GM11168 (cell line): ENCODE measurements at regions not wholly inside any gene's neighbourhood (a gene's known extent, or its start where the extent isn't known, plus 50 kb on each side); places are given as distances from the start of the nearest gene placed in this dataset.

Experiments
- in situ Hi-C: fragments of 300-500 bp; cut with MboI; formaldehyde crosslinking; loops from one replicate; pipeline ENCODE4 v1.12.0; 2022; ENCODE audit warnings: low sequenced_read_pairs; ENCODE audit not compliant: unreplicated experiment

GRCh38 chr5:117013280-117013877, 438.8 kb upstream of the SEMA6A start:
- in situ Hi-C loops = no loop called here

GRCh38 chr5:117010574-117010973, 436.0 kb upstream of the SEMA6A start:
- in situ Hi-C loops = no loop called here

DNA sequence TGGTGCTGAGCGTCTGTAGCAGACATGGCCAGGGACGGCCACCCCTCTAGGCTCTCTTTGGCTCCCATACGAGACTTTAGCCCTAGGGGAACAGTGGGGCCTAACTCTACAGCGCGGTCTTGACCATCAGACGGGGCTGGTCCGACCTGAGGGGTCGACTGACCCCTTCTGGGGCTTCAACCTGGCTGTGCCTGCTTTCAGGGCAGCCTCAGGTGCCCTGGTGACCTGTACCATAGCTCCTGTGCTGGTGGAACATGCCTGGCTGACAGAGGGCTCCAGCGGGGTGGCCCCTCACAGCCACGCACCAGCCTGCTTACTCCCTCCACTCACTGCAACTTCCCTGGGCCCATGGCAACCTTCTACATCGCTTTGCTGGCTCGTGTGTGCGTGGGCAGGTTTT, 423.4 kb upstream of the SEMA6A start:
- in situ Hi-C loops = no loop called here

DNA sequence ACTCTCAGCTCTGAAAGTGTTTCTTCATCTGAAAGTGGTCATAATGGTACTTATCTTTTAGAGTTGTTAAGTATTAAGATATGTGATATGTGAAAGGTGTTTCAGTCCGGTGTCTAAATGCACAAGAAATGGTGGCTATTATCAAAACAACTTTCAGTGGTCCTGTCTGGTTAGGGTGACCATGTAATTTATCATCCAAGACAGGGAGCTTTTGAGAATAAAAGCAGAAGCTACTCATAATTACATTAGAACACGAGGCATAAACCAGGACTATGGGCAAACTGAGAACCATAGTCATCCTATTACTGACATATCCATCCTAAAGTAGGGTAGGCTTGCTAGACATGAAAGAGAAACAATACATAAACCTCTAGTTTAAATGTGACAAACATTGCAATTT, 418.1 kb upstream of the SEMA6A start:
- in situ Hi-C loops = no loop called here

GRCh38 chr5:116989995-116990394, 415.4 kb upstream of the SEMA6A start:
- in situ Hi-C loops = no loop called here

- in situ Hi-C loops = no loop called here
These were observed 407.4 kb upstream of the SEMA6A start for GRCh38 chr5:116982035-116982434.

GRCh38 chr5:116980581-116980980, 406.0 kb upstream of the SEMA6A start:
- in situ Hi-C loops = no loop called here

- in situ Hi-C loops = no loop called here
These were observed 402.1 kb upstream of the SEMA6A start for GRCh38 chr5:116976767-116977166.

- in situ Hi-C loops = no loop called here
These were observed 396.5 kb upstream of the SEMA6A start for GRCh38 chr5:116971131-116971530.

DNA sequence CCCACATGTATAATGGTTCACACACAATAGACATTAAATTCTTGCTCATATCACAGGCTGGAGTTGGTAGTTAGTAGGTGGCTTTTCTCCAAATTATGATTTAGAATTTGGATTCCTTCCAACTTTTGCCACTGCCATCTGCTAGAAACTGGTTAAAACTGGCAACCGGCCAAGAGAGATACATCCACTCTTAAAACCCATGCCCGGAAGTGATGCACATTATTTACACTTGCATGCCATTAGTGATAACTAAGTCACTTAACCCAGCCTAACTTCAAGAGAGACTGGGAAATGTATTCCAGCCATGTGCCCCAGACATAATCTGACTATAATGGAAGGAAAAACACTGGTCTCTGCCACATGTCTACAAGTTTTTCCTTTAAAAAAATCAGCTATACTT, 395.7 kb upstream of the SEMA6A start:
- in situ Hi-C loops = no loop called here

DNA sequence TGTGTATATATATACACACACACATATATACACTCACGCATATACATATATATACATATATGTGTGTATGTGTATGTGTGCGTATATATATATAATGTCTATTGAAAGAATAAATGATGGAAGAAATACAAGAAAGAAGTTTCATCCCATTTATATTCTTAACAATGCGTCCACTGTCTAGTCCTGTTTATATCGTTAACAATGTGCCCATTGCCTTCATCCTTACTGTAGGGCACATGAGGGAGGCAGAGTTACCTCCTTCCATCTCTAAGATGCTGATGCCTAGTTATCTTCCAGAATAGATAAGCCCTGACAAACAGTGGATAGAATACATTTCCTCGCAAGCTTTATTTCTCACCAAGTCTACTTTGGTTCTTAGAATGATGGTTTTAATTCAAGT, 389.8 kb upstream of the SEMA6A start:
- in situ Hi-C loops = no loop called here

- in situ Hi-C loops = no loop called here
These were observed 386.4 kb upstream of the SEMA6A start for GRCh38 chr5:116961021-116961420.

- in situ Hi-C loops = no loop called here
These were observed 385.2 kb upstream of the SEMA6A start for GRCh38 chr5:116959843-116960242.

- in situ Hi-C loops = no loop called here
These were observed 378.8 kb upstream of the SEMA6A start for GRCh38 chr5:116953251-116953930.

- in situ Hi-C loops = no loop called here
These were observed 376.6 kb upstream of the SEMA6A start for GRCh38 chr5:116951219-116951618.

- in situ Hi-C loops = loop anchor here (10.0 to 25.0 kb wide), 2 partner anchors 383 to 811 kb away; no protein-coding TSS in a partner anchor
These were observed 373.3 kb upstream of the SEMA6A start for GRCh38 chr5:116947691-116948528.

DNA sequence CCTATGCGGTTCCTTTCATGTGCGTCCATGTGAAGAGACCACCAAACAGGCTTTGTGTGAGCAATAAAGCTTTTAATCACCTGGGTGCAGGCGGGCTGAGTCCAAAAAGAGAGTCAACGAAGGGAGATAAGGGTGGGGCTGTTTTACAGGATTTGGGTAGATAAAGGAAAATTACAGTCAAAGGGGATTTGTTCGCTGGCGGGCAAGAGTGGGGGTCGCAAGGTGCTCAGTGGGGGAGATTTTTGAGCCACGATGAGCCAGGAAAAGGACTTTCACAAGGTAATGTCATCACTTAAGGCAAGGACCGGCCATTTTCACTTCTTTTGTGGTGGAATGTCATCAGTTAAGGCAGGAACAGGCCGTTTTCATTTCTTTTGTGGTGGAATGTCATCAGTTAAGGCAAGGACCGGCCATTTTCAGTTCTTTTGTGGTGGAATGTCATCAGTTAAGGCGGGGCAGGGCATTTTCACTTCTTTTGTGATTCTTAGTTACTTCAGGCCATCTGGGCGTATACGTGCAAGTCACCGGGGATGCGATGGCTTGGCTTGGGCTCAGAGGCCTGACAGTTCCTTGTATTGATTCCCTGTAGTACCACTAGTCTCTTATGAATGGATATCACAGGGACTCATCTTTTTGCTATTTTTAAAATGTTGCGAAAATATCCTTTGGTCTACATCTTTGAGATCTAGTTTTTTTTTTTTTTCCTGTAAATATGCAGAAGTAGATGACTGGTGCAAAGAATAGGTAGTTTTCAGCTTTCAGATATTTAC, 371.2 kb upstream of the SEMA6A start:
- in situ Hi-C loops = loop anchor here (10.0 to 25.0 kb wide), 2 partner anchors 381 to 808 kb away; no protein-coding TSS in a partner anchor

DNA sequence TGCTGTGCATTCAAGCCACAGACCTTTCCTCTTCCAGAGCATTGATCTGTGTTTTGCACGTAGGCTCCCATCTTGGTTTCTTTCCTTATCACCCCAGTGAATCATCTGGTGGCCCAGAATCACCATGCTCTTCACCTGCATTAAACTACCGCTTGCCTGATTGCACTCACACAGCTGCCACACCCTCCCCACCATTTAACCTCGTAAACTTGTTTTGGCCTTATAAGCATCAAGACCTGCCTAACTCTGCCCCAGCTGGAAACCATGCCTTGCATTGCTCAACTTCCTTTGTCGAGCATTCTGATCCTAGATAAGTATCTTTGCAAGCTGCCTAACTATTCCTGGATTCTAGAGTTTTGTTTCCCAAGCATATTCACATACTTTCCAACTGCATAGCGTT, 369.6 kb upstream of the SEMA6A start:
- in situ Hi-C loops = loop anchor here (10.0 to 25.0 kb wide), 2 partner anchors 379 to 807 kb away; no protein-coding TSS in a partner anchor

- in situ Hi-C loops = loop anchor here (10.0 to 25.0 kb wide), 2 partner anchors 378 to 805 kb away; no protein-coding TSS in a partner anchor
These were observed 368.0 kb upstream of the SEMA6A start for GRCh38 chr5:116942622-116943021.

DNA sequence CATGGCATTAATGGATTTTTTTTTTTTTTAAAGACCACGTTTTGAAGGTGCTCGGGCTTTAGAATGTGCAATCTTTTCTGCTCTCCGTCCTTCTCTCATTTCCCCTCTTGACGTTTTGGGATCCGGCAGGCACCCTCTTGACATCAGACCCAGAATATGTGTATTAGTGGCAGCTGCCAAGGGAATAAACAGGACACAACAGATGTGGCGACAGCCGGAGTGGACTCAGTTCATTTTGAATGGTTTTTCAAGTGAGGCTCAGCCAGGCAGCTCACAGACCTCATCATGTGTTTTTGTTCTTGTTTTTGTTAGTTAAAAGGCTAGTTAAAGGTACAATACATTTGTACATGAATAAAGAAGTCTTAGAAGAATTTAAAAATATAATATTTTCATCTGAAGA, 365.0 kb upstream of the SEMA6A start:
- in situ Hi-C loops = loop anchor here (10.0 to 25.0 kb wide), 2 partner anchors 375 to 802 kb away; no protein-coding TSS in a partner anchor
